Hepatic stellate cell (primary cell): ENCODE measurements at regions not wholly inside any gene's neighbourhood (a gene's known extent, or its start where the extent isn't known, plus 50 kb on each side); places are given as distances from the start of the nearest gene placed in this dataset.
"Not testable (repeated sequence)": the region's sequence is repeated elsewhere in the genome, so short reads cannot be mapped to it uniquely, and the experiment has no call there.

Experiments
- DNase-seq: peaks from one replicate; pipeline ENCODE4 v3.0.0; 2011; ENCODE audit warnings: low spot score

- DNase-seq: no peak
Measured at GRCh38 chr5:5738797-5739489, 316.5 kb downstream of the ICE1 start.

- no peak for DNase-seq
Measured at GRCh38 chr5:5736007-5736406, 313.5 kb downstream of the ICE1 start.

- not testable (repeated sequence) for DNase-seq
Measured at GRCh38 chr5:5733058-5733457, 310.6 kb downstream of the ICE1 start.

DNA sequence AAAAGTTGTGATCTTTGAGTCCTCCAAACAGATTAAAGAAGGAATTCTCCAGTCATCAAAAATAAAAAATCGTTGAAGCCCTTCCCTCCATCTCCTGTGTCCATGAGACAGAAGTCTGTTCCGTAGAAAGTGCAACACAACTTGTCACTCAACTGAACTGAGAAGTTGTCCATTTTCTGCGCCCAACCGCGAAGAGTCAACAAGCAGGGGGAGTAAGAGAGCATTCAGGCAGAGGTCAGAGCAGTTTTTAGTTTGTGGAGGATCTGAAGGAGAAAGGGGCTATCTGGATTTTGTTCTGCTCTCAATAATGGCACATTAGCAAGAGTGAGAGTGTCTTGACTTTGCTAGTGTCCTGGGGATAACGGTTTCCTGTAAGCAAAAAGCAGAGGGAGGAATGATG lies 303.9 kb downstream of the ICE1 start:
- no peak for DNase-seq

GRCh38 chr5:5721881-5722280 lies 299.4 kb downstream of the ICE1 start:
- no peak for DNase-seq

GRCh38 chr5:5719292-5719691 lies 296.8 kb downstream of the ICE1 start:
- no peak for DNase-seq

DNA sequence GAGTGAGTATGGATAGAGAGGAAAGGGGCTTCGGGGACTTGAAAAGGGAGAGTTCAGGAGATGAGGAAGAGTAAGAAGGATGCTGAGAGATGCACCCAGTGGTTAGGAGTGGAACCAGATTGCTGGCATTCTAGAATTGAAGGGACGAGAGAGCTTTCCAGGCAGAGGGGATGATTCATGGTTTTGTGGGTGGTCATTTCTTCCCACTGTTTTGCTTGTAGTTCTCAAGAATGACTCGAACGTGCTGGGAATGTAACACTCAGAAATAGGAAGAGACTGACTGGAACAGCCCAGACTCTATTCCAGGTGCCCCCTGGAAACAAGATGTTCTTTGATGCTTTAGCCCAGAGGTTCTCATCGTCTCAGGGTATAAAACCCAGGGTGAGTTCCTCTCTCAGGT lies 294.2 kb downstream of the ICE1 start:
- no peak for DNase-seq

DNA sequence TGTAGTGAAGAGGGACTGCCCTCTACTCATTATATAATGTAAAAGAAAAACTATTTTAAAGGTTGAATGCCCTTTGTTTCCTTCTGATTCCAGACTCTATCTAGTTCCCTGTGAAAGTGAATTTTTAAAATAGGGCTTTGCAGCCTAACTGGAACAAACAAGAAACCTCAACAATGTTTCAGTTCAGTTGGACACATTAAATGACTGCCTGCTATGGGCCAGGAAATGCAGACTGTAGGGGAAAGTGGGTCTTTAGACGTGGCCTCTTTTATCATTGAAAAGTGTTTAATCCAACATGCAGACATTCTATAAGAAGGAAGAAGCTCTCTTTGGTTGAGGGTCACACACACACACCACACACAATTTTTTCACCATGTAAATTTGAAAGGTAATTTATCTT lies 289.1 kb downstream of the ICE1 start:
- DNase-seq: no peak

DNA sequence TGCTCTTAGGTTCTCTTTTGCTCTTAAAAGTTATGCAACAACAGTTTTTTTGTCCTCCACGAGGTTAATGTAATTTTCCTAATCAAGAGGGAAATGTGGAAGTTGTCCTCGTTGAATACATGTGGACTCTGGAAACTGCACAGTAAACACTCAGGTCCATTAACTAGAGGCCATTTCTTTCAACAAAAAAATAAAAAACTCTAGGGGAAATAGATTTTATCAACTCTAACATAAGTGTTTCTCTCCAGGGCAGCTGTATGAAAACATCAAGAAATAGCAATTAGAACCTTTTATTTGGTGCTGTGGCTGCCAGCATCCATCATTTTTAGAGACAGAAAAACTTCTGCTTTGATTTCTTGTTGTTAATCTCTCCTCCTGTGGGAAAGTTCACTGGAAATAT lies 288.6 kb downstream of the ICE1 start:
- no peak for DNase-seq

- no peak for DNase-seq
Measured at GRCh38 chr5:5710471-5710870, 288.0 kb downstream of the ICE1 start.

- DNase-seq: no peak
Measured at GRCh38 chr5:5708367-5708919, 286.0 kb downstream of the ICE1 start.

DNA sequence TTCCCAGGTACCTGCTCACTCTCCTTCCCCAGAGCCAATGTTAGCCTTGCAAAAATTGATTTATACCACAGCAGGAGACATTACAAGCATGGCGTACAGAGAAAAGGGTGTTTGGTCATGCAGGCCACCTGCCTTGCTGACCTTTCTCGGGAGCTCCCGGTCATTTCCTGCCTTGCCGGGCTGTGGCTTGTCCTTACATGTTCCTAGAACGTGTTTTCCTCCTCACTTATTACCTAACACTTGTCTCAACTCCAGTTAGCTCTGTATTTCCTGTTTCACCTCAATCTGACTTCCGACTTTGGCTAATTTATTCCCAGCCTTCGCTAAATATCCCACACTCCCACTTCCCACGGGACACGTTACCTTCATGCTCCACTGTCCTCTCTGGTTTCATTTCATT lies 282.5 kb downstream of the ICE1 start:
- DNase-seq: no peak

DNA sequence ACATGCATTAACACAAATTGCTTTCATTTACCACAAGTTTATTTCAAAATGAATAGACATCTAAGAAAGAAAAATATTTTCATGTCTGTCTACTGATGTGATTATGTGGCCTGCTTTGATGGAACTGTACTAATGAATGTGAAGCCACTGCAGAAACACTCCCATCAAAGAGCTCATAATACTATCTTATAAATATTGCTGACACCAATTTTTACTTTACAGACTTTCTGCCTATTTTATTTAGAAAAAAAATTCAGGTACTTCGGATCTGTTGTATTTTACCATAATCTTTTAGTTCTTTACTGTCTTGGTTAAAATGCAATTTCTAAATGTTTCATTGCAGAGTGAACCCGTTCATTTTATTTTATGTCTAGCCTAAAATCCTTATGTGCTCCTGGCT lies 281.9 kb downstream of the ICE1 start:
- no peak for DNase-seq

DNA sequence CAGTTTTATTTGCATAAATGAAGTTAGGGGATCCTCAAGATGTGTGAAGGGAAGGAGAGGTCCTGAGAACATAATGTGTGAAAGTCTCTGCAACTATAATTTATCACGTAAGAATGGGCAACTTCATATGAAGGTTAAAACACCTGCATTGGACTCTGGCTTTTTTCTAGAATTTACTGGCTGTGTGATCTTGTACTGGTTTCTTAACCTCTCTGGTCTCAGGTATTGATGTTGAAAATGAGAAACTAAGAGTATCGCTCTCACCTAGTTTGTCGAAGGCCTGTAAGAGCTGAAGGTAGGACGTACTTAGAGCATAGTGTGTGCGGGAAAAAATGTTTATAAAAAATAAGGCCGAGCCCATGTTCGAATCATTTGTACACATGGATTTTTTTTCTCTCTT lies 280.5 kb downstream of the ICE1 start:
- no peak for DNase-seq

DNA sequence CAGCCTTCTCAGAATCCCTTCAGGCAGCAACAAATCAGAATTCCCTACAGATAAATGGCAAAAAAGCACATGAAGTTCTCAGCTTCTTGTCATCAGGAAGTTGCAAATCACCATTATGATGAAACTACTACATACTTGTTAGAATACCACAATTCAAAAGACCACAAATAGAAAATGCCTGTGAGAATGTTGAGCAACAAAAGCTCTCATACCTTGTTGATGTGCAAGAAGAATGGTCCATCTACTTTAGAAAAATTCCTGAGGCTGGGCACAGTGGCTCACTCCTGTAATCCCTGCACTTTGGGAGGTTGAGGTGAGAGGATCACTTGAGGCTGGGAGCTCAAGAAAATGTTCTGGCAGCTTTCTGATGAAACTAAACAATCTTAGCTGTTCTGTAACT lies 278.1 kb downstream of the ICE1 start:
- DNase-seq: no peak

- no peak for DNase-seq
Measured at GRCh38 chr5:5699062-5699461, 276.6 kb downstream of the ICE1 start.

- no peak for DNase-seq
Measured at GRCh38 chr5:5695266-5695665, 272.8 kb downstream of the ICE1 start.

- no peak for DNase-seq
Measured at GRCh38 chr5:5688925-5689310, 266.4 kb downstream of the ICE1 start.

- DNase-seq: no peak
Measured at GRCh38 chr5:5688194-5688924, 265.9 kb downstream of the ICE1 start.

DNA sequence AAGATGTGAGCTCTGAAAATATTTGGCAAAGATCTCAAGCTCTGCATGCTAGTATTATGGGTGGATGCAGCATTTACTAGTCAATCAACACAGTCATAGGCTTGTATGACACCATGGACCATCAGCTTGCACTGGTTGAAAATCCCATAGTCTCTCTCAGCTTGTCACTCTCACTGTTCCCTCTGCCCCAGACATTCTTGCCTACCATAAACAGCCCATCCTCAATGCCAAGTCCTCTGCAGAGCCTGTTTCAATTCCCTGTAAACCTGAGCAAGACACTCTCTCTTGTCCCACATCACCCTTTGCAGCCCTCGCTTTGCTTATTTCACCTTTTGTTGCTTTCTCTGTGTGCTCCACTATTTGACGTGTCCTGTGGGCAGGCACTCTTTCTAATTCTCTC lies 264.6 kb downstream of the ICE1 start:
- no peak for DNase-seq

DNA sequence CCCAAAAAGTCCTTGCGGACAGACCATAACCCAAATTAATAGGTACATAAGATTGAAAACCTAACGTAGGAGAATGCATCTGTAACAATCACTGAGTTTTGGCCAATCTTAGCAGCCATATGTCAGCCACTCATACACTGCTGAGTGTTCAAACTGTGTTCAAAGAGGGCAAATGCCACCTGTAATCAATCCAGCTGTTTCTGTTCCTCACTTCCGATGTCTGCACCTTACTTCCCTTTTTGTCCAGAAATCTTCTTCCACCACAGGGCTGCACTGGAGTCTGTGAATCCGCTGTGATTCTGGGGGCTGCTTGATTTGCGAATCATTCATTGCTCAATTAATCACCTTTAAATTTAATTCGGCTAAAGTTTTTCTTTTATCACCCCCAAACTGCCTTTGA lies 263.9 kb downstream of the ICE1 start:
- DNase-seq: no peak

DNA sequence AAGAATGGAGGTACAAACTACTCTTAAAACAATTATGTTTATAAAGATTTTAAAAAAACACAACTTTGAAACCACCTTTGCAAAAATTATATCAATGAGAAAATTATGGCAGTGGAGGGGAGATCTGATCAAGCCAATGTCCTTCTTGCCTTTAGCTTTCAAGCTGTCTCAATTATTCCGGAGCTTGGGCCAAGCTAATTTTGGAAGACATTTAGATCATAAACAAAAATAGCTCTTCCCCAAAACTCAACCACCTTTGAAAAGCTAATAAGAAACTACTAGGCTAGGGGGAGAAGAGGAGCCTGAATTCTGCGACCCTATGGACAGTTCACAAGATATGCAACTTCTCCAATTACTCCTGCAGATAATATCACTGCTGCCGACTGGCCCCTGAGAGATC lies 263.3 kb downstream of the ICE1 start:
- no peak for DNase-seq

GRCh38 chr5:5683174-5683573 lies 260.7 kb downstream of the ICE1 start:
- no peak for DNase-seq

- no peak for DNase-seq
Measured at GRCh38 chr5:5678909-5679308, 256.4 kb downstream of the ICE1 start.
